ENCODE measurements at regions not wholly inside any gene's neighbourhood (a gene's known extent, or its start where the extent isn't known, plus 50 kb on each side); places are given as distances from the start of the nearest gene placed in this dataset.
A peak's percentile ranks its signal among the peaks of the same experiment; 100 is the strongest.

GRCh38 chr5:6264394-6264793 is 114.0 kb downstream of the MED10 start:
- H3K4me3 ChIP-seq (ENCODE audit: low read length) = no peak overlapping the region
- no peak for TF ChIP-seq CTCF (IDR thresholded peaks at IDR 0.05; ENCODE audit: insufficient read depth, low read depth, low read length, missing control alignments)
- no peak for DNase-seq (ENCODE audit: low read depth)

- no peak for TF ChIP-seq CTCF (IDR thresholded peaks at IDR 0.05; ENCODE audit: insufficient read depth, low read depth, low read length, missing control alignments)
- DNase-seq (ENCODE audit: low read depth) = no peak
These were observed 115.5 kb downstream of the MED10 start for GRCh38 chr5:6262651-6263363.

GRCh38 chr5:6261668-6262067 is 116.7 kb downstream of the MED10 start:
- no peak overlapping the region for H3K4me3 ChIP-seq (ENCODE audit: low read length)
- DNase-seq (ENCODE audit: low read depth) = peak; percentile 13
- TF ChIP-seq CTCF (IDR thresholded peaks at IDR 0.05; ENCODE audit: insufficient read depth, low read depth, low read length, missing control alignments) = no peak

More at GRCh38 chr5:6262651-6263363, 115.5 kb downstream of the MED10 start:
- no peak overlapping the region for H3K4me3 ChIP-seq (ENCODE audit: low read length)

- no peak for TF ChIP-seq CTCF (IDR thresholded peaks at IDR 0.05; ENCODE audit: insufficient read depth, low read depth, low read length, missing control alignments)
- H3K4me3 ChIP-seq (ENCODE audit: low read length) = no peak overlapping the region
- DNase-seq (ENCODE audit: low read depth) = peak; percentile 14
These were observed 117.1 kb downstream of the MED10 start for GRCh38 chr5:6261256-6261655.

- peak; percentile 37 for DNase-seq (ENCODE audit: low read depth)
- no peak for TF ChIP-seq CTCF (IDR thresholded peaks at IDR 0.05; ENCODE audit: insufficient read depth, low read depth, low read length, missing control alignments)
These were observed 117.5 kb downstream of the MED10 start for GRCh38 chr5:6260846-6261245.

GRCh38 chr5:6256901-6257300 is 121.4 kb downstream of the MED10 start:
- no peak for DNase-seq (ENCODE audit: low read depth)
- H3K4me3 ChIP-seq (ENCODE audit: low read length) = no peak overlapping the region
- no peak for TF ChIP-seq CTCF (IDR thresholded peaks at IDR 0.05; ENCODE audit: insufficient read depth, low read depth, low read length, missing control alignments)

More at GRCh38 chr5:6260846-6261245, 117.5 kb downstream of the MED10 start:
- H3K4me3 ChIP-seq (ENCODE audit: low read length) = no peak overlapping the region

GRCh38 chr5:6255956-6256355 is 122.4 kb downstream of the MED10 start:
- no peak for TF ChIP-seq CTCF (IDR thresholded peaks at IDR 0.05; ENCODE audit: insufficient read depth, low read depth, low read length, missing control alignments)
- DNase-seq (ENCODE audit: low read depth) = no peak
- H3K4me3 ChIP-seq (ENCODE audit: low read length) = no peak overlapping the region
